Hepatocyte (in vitro differentiated cells): ENCODE measurements at regions not wholly inside any gene's neighbourhood (a gene's known extent, or its start where the extent isn't known, plus 50 kb on each side); places are given as distances from the start of the nearest gene placed in this dataset.

Experiments used
- CTCF ChIP-seq: fragments of 200-600 bp; sonication (generic); IDR thresholded peaks from 2 replicates; pipeline ENCODE4 v1.5.1; 2016; ENCODE audit warnings: antibody characterized with exemption, mild to moderate bottlenecking; ENCODE audit not compliant: poor library complexity
- EZH2 ChIP-seq: fragments of 200-600 bp; sonication (generic); IDR thresholded peaks from 2 replicates; pipeline ENCODE4 v1.6.1; 2016; ENCODE audit warnings: antibody characterized with exemption, mild to moderate bottlenecking, borderline replicate concordance
- EZH2phosphoT487 ChIP-seq: fragments of 200-600 bp; sonication (generic); IDR thresholded peaks from one replicate; pipeline ENCODE4 v1.6.1; 2018; ENCODE audit warnings: antibody characterized with exemption, mild to moderate bottlenecking, low read depth, moderate library complexity; ENCODE audit not compliant: unreplicated experiment, severe bottlenecking

GRCh38 chr5:113675166-113675565 is 161.7 kb downstream of the YTHDC2 start:
- TF ChIP-seq CTCF (no peak), EZH2 (no peak), EZH2phosphoT487 (no peak)
